Activated T-cell treated with anti-CD3 and anti-CD28 coated beads, Interleukin-2, amount 50 U/mL, for 72 hours (primary cell): ENCODE measurements at regions not wholly inside any gene's neighbourhood (a gene's known extent, or its start where the extent isn't known, plus 50 kb on each side); places are given as distances from the start of the nearest gene placed in this dataset.

Source experiments
- ATAC-seq, 2 donors: fragments of 150-1000 bp; cut with Tn5 transposase; replicated peaks in 1 of 2; 2 replicates each; pipeline ENCODE4 v1.10.0; 2021; ENCODE audit warnings: moderate library complexity in 2 of 2, mild to moderate bottlenecking in 1 of 2
- DNase-seq, 2 donors: peaks; one replicate each; pipeline ENCODE4 v3.0.0; 2021 to 2022; ENCODE audit warnings: mixed read lengths in 1 of 2
- H3K27ac Mint-ChIP-seq: one replicate; pipeline ENCODE4 v1.8.0; 2022; ENCODE audit warnings: mild to moderate bottlenecking, moderate library complexity, mixed read lengths
- H3K27me3 Mint-ChIP-seq: one replicate; pipeline ENCODE4 v1.8.0; 2022; ENCODE audit warnings: low read depth, mixed read lengths
- H3K36me3 Mint-ChIP-seq, 2 donors: one replicate each; pipeline ENCODE4 v1.8.0; 2022; ENCODE audit warnings: mixed read lengths in 2 of 2, mild to moderate bottlenecking in 1 of 2; ENCODE audit not compliant: insufficient read depth in 2 of 2
- H3K4me1 Mint-ChIP-seq: one replicate; pipeline ENCODE4 v1.8.0; 2022; ENCODE audit warnings: low read depth, mixed read lengths
- H3K4me3 Mint-ChIP-seq, 2 donors: one replicate each; pipeline ENCODE4 v1.8.0; 2022; ENCODE audit warnings: mild to moderate bottlenecking in 2 of 2, mixed read lengths in 2 of 2, moderate library complexity in 2 of 2
- H3K9me3 Mint-ChIP-seq, 2 donors: one replicate each; pipeline ENCODE4 v1.8.0; 2022; ENCODE audit warnings: mixed read lengths in 2 of 2

DNA sequence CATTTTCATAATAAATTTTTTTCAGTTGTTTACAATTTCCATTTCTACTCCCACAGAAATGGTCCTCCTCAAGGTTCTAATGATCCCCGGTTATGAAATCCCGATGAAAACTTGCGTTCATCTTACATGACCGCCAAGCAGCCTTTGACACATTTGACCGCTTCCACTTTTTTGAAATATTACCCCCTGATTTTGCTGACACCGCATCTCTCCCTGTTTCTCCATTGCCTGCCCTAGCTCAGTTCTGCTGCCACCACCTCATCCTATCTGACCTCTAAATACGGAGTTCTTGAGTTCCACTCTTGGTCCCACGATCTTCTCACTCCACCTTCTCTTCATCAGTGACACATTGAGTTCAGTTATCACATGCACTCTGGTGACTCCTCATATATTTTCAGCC lies 74.1 kb downstream of the SLC35B3 start:
- DNase-seq (no peak), ATAC-seq (no peak)
- Mint-ChIP-seq H3K9me3 (no peaks in the 10 kb centered on the region), H3K36me3 (no peaks in the 10 kb centered on the region), H3K4me3 (no peak overlapping the region), H3K4me1 (no peaks in the 10 kb centered on the region), H3K27me3 (no peaks in the 10 kb centered on the region), H3K27ac (no peak overlapping the region)

DNA sequence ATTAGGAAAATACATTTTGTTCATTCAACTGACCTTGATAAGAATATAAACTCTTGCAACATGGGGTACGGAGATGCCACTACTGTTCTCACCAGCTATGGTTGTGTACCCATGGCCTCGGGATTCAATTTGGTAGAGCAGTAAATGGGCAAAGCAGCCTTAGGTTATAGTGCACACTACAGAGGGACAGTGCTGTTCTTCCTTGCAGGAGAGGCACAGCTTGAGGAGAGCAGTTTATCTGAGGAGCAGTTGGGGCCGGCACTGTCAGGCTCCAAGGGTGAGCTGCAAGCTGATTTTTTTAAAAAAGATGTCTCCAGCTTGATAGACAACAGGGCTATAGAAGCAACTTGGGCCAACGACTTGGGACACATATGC lies 82.4 kb downstream of the SLC35B3 start:
- DNase-seq (no peak), ATAC-seq (no peak)
- peaks cover 0 to 2% of the 10 kb centered on the region in 2 donors for H3K36me3 Mint-ChIP-seq
- peaks cover 4 to 8% of the 10 kb centered on the region in 2 donors for H3K9me3 Mint-ChIP-seq
- H3K4me3 Mint-ChIP-seq, result no peak overlapping the region
- peaks cover 5% of the 10 kb centered on the region for H3K27me3 Mint-ChIP-seq
- no peak overlapping the region for H3K27ac Mint-ChIP-seq
- no peaks in the 10 kb centered on the region for H3K4me1 Mint-ChIP-seq

DNA sequence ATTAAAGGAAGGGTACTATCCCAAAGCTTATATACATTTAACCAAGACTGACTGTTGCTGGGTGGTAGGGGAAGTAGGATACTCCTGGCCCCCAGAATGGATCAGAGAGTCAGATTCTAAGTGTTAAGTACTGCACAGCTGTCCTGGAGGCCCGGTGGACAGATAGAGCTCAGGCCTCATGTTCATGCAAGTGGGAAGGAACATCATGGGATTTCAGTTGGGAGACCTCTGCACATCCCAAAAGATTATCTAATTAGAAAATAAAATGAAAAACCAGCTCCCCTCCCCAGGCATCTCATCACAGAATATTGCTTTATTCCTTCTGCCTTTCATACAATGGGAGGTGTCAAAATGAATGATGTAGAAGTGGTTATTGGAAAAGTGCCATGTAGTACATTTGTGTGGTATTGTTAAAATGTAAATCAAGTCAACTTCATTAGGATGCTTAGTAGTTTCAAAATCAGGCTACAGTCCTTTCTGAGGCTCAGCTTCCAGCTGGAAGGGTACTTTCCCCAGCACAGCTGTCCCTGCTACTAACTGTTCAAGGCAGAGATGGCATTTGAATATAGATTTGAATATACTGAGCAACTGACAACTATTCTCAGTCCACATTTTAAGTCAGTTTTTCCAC lies 82.9 kb downstream of the SLC35B3 start:
- Mint-ChIP-seq H3K27ac (no peak overlapping the region), H3K4me3 (no peak overlapping the region), H3K9me3 (peaks cover 4 to 8% of the 10 kb centered on the region in 2 donors), H3K36me3 (peaks cover 0 to 2% of the 10 kb centered on the region in 2 donors), H3K4me1 (no peaks in the 10 kb centered on the region), H3K27me3 (peaks cover 5% of the 10 kb centered on the region)
- ATAC-seq, result no peak
- DNase-seq, result no peak

DNA sequence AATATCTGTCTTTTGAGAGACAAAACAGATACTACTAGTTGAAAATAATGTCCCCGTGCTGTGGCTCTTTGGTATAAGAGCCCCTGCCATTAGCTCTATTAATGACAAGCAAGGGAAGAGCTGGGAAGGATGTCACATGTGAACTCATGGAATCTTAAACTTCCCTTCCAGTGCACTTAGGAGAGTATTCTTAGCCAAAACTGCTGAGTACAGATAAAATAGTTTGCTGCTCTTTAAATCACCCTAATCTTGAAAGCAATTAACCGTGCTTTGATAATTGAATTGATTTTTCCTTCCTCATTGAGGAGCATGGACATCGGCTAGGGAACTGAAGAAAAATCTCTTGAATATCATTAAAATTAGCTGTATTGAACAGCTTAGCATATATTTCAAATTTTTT lies 91.7 kb downstream of the SLC35B3 start:
- Mint-ChIP-seq H3K9me3 (peaks cover 4 to 7% of the 10 kb centered on the region in 2 donors), H3K4me3 (no peak overlapping the region), H3K4me1 (no peaks in the 10 kb centered on the region), H3K27ac (no peak overlapping the region), H3K27me3 (peaks cover 6% of the 10 kb centered on the region), H3K36me3 (peaks cover 2 to 7% of the 10 kb centered on the region in 2 donors)
- no peak for ATAC-seq
- DNase-seq, result no peak

DNA sequence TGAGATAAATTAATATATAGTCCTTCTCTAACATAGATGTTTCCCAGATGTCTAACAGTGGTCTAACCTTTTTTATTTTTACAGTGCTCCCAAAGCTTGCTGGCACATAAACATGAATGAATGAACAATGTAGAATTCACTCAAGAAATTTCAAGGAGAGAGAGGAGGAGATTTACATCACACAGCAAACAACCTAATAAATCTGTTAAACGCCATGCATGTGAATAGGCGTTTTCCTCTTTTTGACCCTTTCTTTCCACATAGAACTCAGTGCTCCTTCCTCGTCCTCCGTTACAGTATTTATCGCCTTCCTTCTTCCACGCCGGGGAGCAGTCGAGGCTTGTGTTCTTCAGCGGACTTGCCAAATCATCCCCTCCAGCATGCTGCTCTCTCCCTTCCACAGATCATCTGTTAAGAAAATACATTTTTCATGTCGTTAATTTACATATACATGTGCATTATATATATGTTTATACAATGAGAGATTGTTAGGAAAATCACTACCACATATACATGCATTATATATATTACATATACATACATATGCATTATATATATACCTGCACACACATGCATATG lies 93.0 kb downstream of the SLC35B3 start:
- DNase-seq, result no peak
- Mint-ChIP-seq H3K27me3 (peaks cover 6% of the 10 kb centered on the region), H3K4me1 (no peaks in the 10 kb centered on the region), H3K36me3 (peaks cover 1 to 7% of the 10 kb centered on the region in 2 donors), H3K27ac (no peak overlapping the region), H3K4me3 (no peak overlapping the region), H3K9me3 (peaks cover 2 to 7% of the 10 kb centered on the region in 2 donors)
- ATAC-seq, result no peak

DNA sequence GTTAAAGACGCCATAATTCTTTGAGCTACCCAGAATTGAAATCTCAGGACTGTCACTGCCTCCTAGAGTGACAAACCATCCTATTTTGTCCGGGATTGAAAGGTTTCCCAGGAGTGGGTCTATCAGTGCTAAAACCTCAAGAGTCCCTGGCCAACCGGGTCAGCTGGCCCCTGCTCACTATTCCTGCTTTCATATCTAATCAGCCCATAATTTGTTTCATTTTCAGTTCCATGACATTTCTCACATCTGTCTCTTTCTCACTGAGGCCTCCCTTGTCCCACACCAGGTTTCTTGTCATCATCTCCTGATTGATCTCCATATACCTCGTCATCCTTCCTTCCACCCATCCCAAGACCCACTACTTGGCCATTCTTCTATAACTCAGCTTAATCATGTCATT lies 98.2 kb downstream of the SLC35B3 start:
- no peak overlapping the region for H3K4me3 Mint-ChIP-seq
- H3K4me1 Mint-ChIP-seq, result no peaks in the 10 kb centered on the region

DNA sequence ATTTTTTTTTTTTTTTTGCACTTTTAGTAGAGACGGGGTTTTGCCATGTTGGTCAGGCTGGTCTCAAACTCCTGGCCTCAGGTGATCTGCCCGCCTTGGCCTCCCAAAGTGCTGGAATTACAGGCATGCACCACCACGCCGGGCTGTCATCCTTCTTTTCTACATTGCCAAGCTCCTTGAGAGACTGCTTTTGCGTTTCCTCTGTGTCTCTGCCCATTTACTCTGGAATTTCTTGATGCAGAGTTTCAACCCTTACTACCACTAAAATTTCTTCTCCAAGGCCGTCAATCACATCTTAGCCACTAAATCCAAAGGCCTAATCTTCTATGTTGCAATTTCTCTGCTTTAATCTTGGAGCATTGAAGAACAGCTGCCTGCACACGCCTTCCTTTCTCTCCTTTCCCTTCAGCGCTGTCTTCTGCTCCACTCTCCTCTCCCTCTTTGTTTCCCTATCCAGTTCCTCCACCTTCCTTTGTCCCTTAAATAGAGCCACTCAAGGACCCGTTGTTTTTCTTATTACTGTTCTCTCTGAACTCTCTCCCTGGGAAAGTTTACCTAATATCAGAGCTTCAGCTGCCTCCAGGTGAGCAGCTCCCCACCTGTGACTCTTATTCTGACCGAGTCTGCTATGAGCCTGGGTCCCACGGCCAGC lies 98.8 kb downstream of the SLC35B3 start:
- Mint-ChIP-seq H3K4me1 (no peaks in the 10 kb centered on the region), H3K27me3 (no peaks in the 10 kb centered on the region), H3K27ac (no peak overlapping the region), H3K36me3 (no peaks in the 10 kb centered on the region), H3K4me3 (no peak overlapping the region), H3K9me3 (no peaks in the 10 kb centered on the region)
- DNase-seq, result no peak
- no peak for ATAC-seq

More for the DNA sequence above, 98.2 kb downstream of the SLC35B3 start:
- Mint-ChIP-seq H3K27me3 (no peaks in the 10 kb centered on the region), H3K27ac (no peak overlapping the region), H3K9me3 (no peaks in the 10 kb centered on the region), H3K36me3 (no peaks in the 10 kb centered on the region)
- no peak for ATAC-seq
- no peak for DNase-seq

DNA sequence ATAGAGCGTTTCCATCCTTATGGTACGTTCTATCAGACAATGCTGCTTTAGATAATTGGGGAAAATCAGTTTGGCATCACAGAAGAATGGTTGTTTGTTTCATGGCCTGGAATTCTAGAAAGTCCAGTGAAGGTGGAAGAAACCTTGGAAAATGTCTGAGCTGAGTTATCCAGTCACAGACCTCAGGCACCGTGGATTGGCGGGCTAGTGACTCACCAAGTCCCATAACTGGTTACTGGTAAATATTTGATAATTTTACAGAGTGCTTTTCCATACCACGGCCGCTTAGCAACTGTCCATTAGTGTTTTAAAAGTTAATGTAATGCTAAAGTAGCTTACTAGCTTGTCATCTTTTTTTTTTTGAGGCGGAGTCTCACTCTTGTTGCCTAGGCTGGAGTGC lies 99.4 kb downstream of the SLC35B3 start:
- Mint-ChIP-seq H3K4me3 (no peak overlapping the region), H3K36me3 (no peaks in the 10 kb centered on the region)

DNA sequence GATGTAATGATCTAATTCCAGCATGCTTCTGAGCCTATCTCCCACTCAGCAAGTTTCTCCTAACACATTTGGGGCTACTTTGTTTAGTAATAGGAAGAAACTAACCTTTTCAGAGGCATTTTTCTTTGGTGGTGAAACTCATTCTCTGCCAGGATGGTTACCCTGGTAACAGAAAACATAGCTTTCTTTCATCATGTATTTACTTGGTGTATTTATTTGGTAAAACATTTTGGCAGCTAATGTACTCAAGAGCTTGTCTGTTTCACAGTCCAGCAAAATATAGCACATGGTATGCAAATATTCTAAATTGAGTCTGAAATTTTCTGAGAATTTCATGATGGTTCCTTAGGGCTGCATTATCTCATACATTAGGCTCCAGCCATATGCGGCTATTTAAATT lies 100.0 kb downstream of the SLC35B3 start:
- Mint-ChIP-seq H3K27me3 (no peaks in the 10 kb centered on the region), H3K36me3 (no peaks in the 10 kb centered on the region), H3K4me1 (no peaks in the 10 kb centered on the region), H3K4me3 (no peak overlapping the region), H3K9me3 (no peaks in the 10 kb centered on the region), H3K27ac (no peak overlapping the region)
- no peak for ATAC-seq
- DNase-seq, result no peak

More for the DNA sequence above, 99.4 kb downstream of the SLC35B3 start:
- Mint-ChIP-seq H3K9me3 (no peaks in the 10 kb centered on the region), H3K27ac (no peak overlapping the region), H3K4me1 (no peaks in the 10 kb centered on the region), H3K27me3 (no peaks in the 10 kb centered on the region)
- ATAC-seq (no peak), DNase-seq (no peak)

DNA sequence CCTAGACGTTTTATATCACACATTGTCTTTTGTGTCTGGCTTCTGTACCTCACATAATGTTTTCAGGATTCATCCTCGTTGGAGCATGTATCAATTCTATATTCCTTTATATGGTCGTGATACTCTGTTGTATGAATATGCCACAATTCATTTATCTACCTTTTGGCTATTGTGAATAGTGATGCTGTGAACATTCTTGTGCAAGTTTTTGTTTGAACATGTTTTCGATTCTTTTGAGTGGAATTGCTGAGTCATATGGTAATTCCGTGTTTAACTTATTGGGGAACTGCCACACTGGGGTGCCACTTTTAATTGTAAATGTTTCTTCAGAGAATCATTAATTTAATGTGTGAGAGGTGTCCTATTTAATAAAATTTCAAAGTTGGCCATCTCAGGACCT lies 101.2 kb downstream of the SLC35B3 start:
- H3K27me3 Mint-ChIP-seq, result no peaks in the 10 kb centered on the region
- H3K36me3 Mint-ChIP-seq, result no peaks in the 10 kb centered on the region
- H3K4me1 Mint-ChIP-seq, result no peaks in the 10 kb centered on the region
- ATAC-seq (no peak), DNase-seq (no peak)
- no peak overlapping the region for H3K27ac Mint-ChIP-seq
- no peaks in the 10 kb centered on the region for H3K9me3 Mint-ChIP-seq
- no peak overlapping the region for H3K4me3 Mint-ChIP-seq

DNA sequence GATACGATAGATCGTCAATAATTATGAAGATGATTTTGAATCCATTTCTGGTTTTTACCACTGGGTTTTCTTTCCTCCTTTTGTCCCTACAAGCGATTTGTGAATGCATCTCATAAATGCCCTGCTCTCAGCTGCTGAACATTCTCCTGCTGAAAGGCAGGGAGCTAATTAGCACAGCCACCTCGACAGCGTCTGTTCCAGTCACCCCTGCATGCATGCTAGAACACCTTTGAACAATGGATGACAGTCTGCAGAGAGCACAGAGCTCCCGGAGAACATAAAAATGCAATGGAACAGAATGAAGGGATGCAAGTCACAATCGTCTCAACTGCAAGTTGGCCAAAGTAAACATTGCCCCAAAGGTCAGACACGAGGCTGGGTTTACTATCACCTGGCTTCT lies 105.8 kb downstream of the SLC35B3 start:
- no peak for ATAC-seq
- Mint-ChIP-seq H3K4me3 (no peak overlapping the region), H3K27me3 (peaks cover 7% of the 10 kb centered on the region), H3K36me3 (no peaks in the 10 kb centered on the region), H3K4me1 (no peaks in the 10 kb centered on the region), H3K9me3 (no peaks in the 10 kb centered on the region), H3K27ac (no peak overlapping the region)
- DNase-seq, result no peak

DNA sequence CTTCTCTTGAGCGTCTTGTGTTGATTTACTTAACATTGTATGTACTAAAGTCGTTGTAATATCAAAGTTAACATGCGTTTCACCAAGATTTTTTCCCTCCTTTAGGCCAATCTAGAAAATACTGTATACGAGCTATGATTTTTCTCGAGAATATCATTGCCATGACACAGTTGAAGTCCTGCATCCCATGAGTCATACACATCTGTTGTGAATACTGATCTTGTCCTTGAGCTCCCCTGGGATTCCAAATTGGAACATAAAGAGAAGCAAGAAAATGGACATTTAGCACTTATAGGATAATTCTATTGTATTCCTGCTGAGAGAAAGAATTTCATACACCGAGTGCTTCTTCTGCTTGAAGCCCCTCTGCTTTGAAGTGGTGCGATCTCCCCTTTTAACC lies 109.6 kb downstream of the SLC35B3 start:
- no peak for ATAC-seq
- H3K4me1 Mint-ChIP-seq, result no peaks in the 10 kb centered on the region
- no peak overlapping the region for H3K27ac Mint-ChIP-seq
- H3K36me3 Mint-ChIP-seq, result no peaks in the 10 kb centered on the region
- DNase-seq, result no peak
- H3K9me3 Mint-ChIP-seq, result no peaks in the 10 kb centered on the region
- peaks cover 7% of the 10 kb centered on the region for H3K27me3 Mint-ChIP-seq
- H3K4me3 Mint-ChIP-seq, result no peak overlapping the region

DNA sequence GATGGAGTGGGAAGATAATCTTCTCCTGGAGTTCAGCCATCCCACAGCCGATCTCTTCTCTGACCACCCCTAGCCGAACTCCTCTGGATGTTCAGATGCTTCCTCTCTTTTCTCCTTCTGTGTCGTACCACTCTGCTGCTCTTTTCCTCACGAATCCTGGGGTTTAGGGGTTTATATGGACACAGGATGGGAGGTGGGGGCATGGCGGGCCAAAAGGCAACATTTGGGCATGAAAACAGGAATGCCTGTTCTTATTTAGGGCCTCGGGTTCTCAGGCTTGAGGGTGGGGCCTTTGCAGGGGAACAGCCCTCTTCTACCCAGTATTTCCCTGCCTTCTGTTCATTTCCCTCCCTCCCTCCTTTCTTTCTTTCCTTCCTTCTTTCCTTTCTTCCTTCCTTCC lies 112.7 kb downstream of the SLC35B3 start:
- no peaks in the 10 kb centered on the region for H3K4me1 Mint-ChIP-seq
- peaks cover 0 to 2% of the 10 kb centered on the region in 2 donors for H3K9me3 Mint-ChIP-seq
- H3K4me3 Mint-ChIP-seq, result no peak overlapping the region
- H3K27ac Mint-ChIP-seq, result no peak overlapping the region
- H3K36me3 Mint-ChIP-seq, result no peaks in the 10 kb centered on the region
- peaks cover 6% of the 10 kb centered on the region for H3K27me3 Mint-ChIP-seq
- DNase-seq, result no peak
- ATAC-seq, result no peak
